ENCODE measurements at regions not wholly inside any gene's neighbourhood (a gene's known extent, or its start where the extent isn't known, plus 50 kb on each side); places are given as distances from the start of the nearest gene placed in this dataset.

DNA sequence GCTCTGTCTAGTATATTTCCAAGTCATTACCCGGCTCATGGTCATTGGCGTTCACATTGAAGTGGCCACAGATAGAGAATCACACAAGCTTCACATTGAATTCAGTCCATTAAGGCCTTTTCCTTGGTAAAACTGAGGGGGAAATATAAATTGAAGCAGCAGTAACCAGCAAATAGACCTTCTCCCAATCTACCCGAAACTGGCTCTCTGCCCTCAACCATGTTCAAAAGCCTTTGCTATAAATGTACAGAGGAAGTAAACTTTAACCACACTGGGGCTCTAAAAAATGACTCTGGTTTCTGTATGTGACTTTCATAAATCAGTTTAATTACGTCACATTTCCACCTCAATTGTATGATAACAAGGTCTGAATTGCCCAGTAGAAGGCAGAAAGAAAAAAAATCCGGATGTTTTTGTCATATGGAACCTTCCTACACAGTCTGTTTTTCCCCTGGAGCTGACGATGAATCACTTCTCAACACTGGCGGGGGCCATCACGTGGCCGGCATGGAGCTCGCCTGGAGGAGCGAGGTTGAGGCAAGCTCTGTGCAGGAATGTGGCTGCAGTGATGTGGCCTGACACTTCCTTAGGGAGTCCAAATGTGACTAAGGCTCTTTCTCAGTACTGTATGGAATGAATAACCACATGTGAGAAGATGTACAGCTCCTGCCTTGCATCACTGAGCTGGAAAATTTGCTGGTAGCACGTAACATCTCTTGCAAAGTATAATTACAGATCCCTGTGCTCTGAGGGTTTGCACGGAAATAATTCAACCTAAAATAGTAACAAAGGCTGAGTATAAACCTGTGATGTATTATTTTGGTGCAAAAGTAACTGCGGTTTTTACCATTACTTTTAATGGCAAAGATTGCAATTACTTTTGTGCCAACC, 58.6 kb upstream of the SNX9 start:
- Histone ChIP-seq H3K27ac (peak overlapping the region; percentile 45 to 94 (median 77)), H3K36me3 (no peaks in the 10 kb centered on the region), H4K20me1 (peaks cover 0 to 19% (median 0%) of the 10 kb centered on the region in 11 experiments; a peak in 3 of 22 replicates), H3K27me3 (peaks cover 0 to 35% (median 4%) of the 10 kb centered on the region in 11 experiments; a peak in 6 of 22 replicates), H3K4me3 (peak overlapping the region; percentile 2 to 39 (median 10); a peak in 11 of 20 replicates), H3K9ac (peak overlapping the region; percentile 30 to 82 (median 63); a peak in 21 of 22 replicates), H3K4me1 (peaks cover 89 to 96% (median 93%) of the 10 kb centered on the region in 10 experiments), H3K4me2 (peak overlapping the region; percentile 81 to 97 (median 92)), H3K9me3 (replicated peaks in 1 of 11) (no peaks in the 10 kb centered on the region)
- TF ChIP-seq Cebpa-rat (IDR thresholded peaks at IDR 0.05), result peak in 8 of 11 experiments; percentile 28 to 96 (median 65); a peak in 11 of 22 replicates

- Histone ChIP-seq H3K9me3 (replicated peaks in 1 of 11) (no peaks in the 10 kb centered on the region), H3K4me3 (peak overlapping the region in 2 of 10 experiments; percentile 13 to 32; a peak in 1 of 20 replicates), H3K4me2 (peak overlapping the region; percentile 82 to 97 (median 91)), H3K27me3 (peaks cover 0 to 26% (median 4%) of the 10 kb centered on the region in 11 experiments; a peak in 5 of 22 replicates), H3K4me1 (peaks cover 75 to 91% (median 80%) of the 10 kb centered on the region in 10 experiments), H3K36me3 (no peaks in the 10 kb centered on the region), H3K9ac (peak overlapping the region in 3 of 11 experiments; percentile 78 to 83 (median 79); a peak in 6 of 22 replicates), H3K27ac (peak overlapping the region in 4 of 11 experiments; percentile 81 to 96 (median 92); a peak in 9 of 22 replicates), H4K20me1 (peaks cover 0 to 11% (median 0%) of the 10 kb centered on the region in 11 experiments; a peak in 3 of 22 replicates)
- TF ChIP-seq Cebpa-rat (IDR thresholded peaks at IDR 0.05), result no peak
Observed at GRCh38 chr6:157766901-157767774, 55.9 kb upstream of the SNX9 start.

DNA sequence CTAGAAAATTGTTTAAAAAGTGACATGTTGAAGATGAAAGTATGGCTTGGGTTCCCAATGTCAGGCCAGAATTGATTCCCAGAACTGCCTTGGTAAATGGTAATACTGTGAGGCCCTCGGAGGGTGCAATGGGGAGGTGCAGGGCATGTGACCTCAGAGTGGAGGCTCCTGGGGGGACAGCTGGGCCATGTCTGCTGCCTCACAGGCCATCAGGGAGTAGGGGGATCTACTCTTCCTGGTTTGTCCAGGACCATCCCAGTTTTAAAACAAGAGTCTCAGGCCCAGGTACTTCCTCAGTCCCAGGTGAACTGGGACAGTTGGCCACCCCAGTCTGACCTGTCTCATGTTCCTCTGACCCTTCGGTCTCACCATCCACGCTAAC, 55.3 kb upstream of the SNX9 start:
- peaks cover 0 to 8% (median 0%) of the 10 kb centered on the region in 11 experiments; a peak in 3 of 22 replicates for H4K20me1 ChIP-seq
- no peaks in the 10 kb centered on the region for H3K36me3 ChIP-seq
- peaks cover 68 to 85% (median 73%) of the 10 kb centered on the region in 10 experiments for H3K4me1 ChIP-seq
- H3K9me3 ChIP-seq (replicated peaks in 1 of 11), result no peaks in the 10 kb centered on the region
- peak overlapping the region; percentile 24 to 96 (median 59); a peak in 20 of 22 replicates for H3K27ac ChIP-seq
- peaks cover 0 to 23% (median 4%) of the 10 kb centered on the region in 11 experiments; a peak in 5 of 22 replicates for H3K27me3 ChIP-seq
- peak overlapping the region; percentile 82 to 97 (median 91) for H3K4me2 ChIP-seq
- TF ChIP-seq Cebpa-rat (IDR thresholded peaks at IDR 0.05), result no peak
- peak overlapping the region in 8 of 11 experiments; percentile 29 to 83 (median 56); a peak in 11 of 22 replicates for H3K9ac ChIP-seq
- peak overlapping the region in 3 of 10 experiments; percentile 8 to 32 (median 13); a peak in 3 of 20 replicates for H3K4me3 ChIP-seq

DNA sequence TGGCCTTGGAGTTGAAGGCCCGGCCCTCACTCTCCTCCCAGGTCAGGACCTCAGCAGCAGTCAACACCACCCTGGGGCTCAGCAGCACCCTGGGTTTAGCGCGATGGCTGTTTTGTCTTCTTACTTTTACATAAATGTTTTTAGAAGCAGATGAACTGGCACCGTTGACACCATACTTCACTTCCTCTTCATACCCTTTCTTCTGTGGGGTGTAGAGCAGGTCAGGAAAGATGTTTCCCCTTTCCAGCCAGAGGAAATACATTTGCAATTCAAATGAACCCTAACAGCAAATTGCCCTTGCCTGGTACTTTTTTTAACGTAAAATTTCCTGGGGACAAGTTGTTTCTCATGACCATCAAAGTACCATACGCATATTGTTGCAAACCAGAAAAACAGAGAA, 54.7 kb upstream of the SNX9 start:
- no peaks in the 10 kb centered on the region for H3K9me3 ChIP-seq (replicated peaks in 1 of 11)
- H3K27me3 ChIP-seq, result peaks cover 0 to 18% (median 0%) of the 10 kb centered on the region in 11 experiments; a peak in 5 of 22 replicates
- H3K4me1 ChIP-seq, result peaks cover 63 to 80% (median 68%) of the 10 kb centered on the region in 10 experiments
- no peaks in the 10 kb centered on the region for H3K36me3 ChIP-seq
- peak overlapping the region in 10 of 11 experiments; percentile 7 to 83 (median 52); a peak in 15 of 22 replicates for H3K9ac ChIP-seq
- H4K20me1 ChIP-seq, result peaks cover 0 to 3% (median 0%) of the 10 kb centered on the region in 11 experiments; a peak in 3 of 22 replicates
- H3K4me3 ChIP-seq, result peak overlapping the region in 4 of 10 experiments; percentile 5 to 32 (median 10); a peak in 4 of 20 replicates
- peak overlapping the region; percentile 82 to 97 (median 91) for H3K4me2 ChIP-seq
- no peak for TF ChIP-seq Cebpa-rat (IDR thresholded peaks at IDR 0.05)
- peak overlapping the region; percentile 24 to 96 (median 59); a peak in 21 of 22 replicates for H3K27ac ChIP-seq

- Histone ChIP-seq H3K36me3 (no peaks in the 10 kb centered on the region), H4K20me1 (no peaks in the 10 kb centered on the region; a peak in 1 of 22 replicates), H3K4me2 (peak overlapping the region; percentile 82 to 97 (median 91)), H3K27ac (peak overlapping the region; percentile 24 to 96 (median 59); a peak in 14 of 22 replicates), H3K9me3 (replicated peaks in 1 of 11) (no peaks in the 10 kb centered on the region), H3K4me1 (peaks cover 56 to 73% (median 61%) of the 10 kb centered on the region in 10 experiments), H3K27me3 (peaks cover 0 to 13% (median 0%) of the 10 kb centered on the region in 11 experiments; a peak in 3 of 22 replicates), H3K4me3 (no peak overlapping the region; a peak in 3 of 20 replicates), H3K9ac (peak overlapping the region in 9 of 11 experiments; percentile 2 to 83 (median 47); a peak in 9 of 22 replicates)
- TF ChIP-seq Cebpa-rat (IDR thresholded peaks at IDR 0.05), result no peak
Observed at GRCh38 chr6:157768863-157769551, 54.0 kb upstream of the SNX9 start.

GRCh38 chr6:157769776-157770426, 53.1 kb upstream of the SNX9 start:
- H3K27me3 ChIP-seq, result peaks cover 0 to 13% (median 0%) of the 10 kb centered on the region in 11 experiments; a peak in 3 of 22 replicates
- no peaks in the 10 kb centered on the region for H4K20me1 ChIP-seq
- H3K9me3 ChIP-seq (replicated peaks in 1 of 11), result no peaks in the 10 kb centered on the region
- peak overlapping the region in 3 of 11 experiments; percentile 2 to 79 (median 78); a peak in 4 of 22 replicates for H3K9ac ChIP-seq
- H3K4me2 ChIP-seq, result peak overlapping the region; percentile 82 to 97 (median 91)
- no peak for TF ChIP-seq Cebpa-rat (IDR thresholded peaks at IDR 0.05)
- H3K4me1 ChIP-seq, result peaks cover 49 to 68% (median 57%) of the 10 kb centered on the region in 10 experiments
- peak overlapping the region in 4 of 11 experiments; percentile 32 to 96 (median 92); a peak in 6 of 22 replicates for H3K27ac ChIP-seq
- H3K36me3 ChIP-seq, result no peaks in the 10 kb centered on the region
- H3K4me3 ChIP-seq, result no peak overlapping the region

GRCh38 chr6:157770946-157771345, 52.1 kb upstream of the SNX9 start:
- 0 out of 22 replicates have a peak overlapping the region, but pooled peaks of 1 of the 11 experiments have one; percentile 94 for H3K4me2 ChIP-seq
- no peak overlapping the region for H3K27ac ChIP-seq
- H3K9me3 ChIP-seq (replicated peaks in 1 of 11), result no peaks in the 10 kb centered on the region
- TF ChIP-seq Cebpa-rat (IDR thresholded peaks at IDR 0.05), result no peak
- peaks cover 38 to 57% (median 46%) of the 10 kb centered on the region in 10 experiments for H3K4me1 ChIP-seq
- H3K27me3 ChIP-seq, result peaks cover 0 to 13% (median 0%) of the 10 kb centered on the region in 11 experiments; a peak in 3 of 22 replicates
- no peak overlapping the region for H3K4me3 ChIP-seq
- no peak overlapping the region for H3K9ac ChIP-seq
- no peaks in the 10 kb centered on the region for H3K36me3 ChIP-seq
- H4K20me1 ChIP-seq, result no peaks in the 10 kb centered on the region

Measured in BLaER1 treated with 17β-estradiol and CSF1 and Interleukin-3, amounts not matched to agents 10 nM and 100 nM (cell line).